ENCODE measurements at regions not wholly inside any gene's neighbourhood (a gene's known extent, or its start where the extent isn't known, plus 50 kb on each side); places are given as distances from the start of the nearest gene placed in this dataset.
A peak's percentile ranks its signal among the peaks of the same experiment; 100 is the strongest.

DNA sequence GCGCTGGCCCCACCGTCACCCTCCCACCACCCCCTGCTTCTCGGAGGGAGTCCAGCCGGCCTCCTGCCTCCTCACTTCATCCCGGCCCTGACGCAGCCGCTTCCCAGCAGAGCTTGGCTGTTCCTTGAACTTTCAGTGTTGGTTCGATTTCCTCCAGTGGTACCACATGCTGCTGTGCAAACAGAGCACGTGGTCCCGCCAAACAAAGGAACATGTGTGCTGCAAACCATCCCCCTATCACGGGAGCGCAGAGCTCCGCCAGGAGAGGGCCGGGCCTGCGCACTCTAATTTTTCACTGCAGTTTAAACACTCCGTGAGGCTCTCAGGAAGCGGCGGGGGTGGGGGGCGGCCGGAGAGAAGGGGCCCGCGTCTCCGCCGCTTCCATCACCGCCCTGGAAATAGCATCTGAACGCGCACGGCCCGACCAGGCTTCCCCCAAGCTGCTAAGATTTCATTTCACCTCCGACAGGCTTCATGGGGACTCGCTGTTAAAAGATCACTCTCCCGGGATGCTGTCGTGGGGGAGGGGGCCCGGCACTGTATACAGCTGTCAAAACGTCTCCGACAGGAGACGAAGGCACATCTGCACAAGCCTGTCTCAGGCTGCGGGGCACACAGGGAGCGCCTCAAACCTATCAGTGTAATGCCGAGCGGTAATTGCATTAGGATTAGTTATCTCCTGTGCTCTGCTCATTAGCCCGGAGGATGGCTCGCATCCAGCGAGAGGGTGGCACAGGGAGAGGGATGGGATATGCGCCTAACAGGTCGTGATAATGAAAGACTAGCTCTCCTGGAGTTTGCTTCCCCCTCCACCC is 269.9 kb upstream of the SORL1-AS1 start (continued):
- TF ChIP-seq ZBTB46 (CRISPR knock-in tag; IDR thresholded peaks at IDR 0.05; ENCODE audit: borderline replicate concordance) (no peak), BRCA1 (CRISPR knock-in tag; IDR thresholded peaks at IDR 0.05) (no peak), ZNF616 (CRISPR knock-in tag; IDR thresholded peaks at IDR 0.05; ENCODE audit: low read depth) (peak; percentile 94), MIXL1 (CRISPR knock-in tag; IDR thresholded peaks at IDR 0.05) (peak; percentile 54; the same call in 1 of the 2 replicates), ARID2 (CRISPR knock-in tag; IDR thresholded peaks at IDR 0.05; ENCODE audit: borderline replicate concordance) (no peak; the same call in 1 of the 2 replicates), TFE3 (CRISPR knock-in tag; IDR thresholded peaks at IDR 0.05) (peak; percentile 98), ZNF652 (CRISPR knock-in tag; IDR thresholded peaks at IDR 0.05; ENCODE audit: borderline replicate concordance, low read depth) (no peak; the same call in 1 of the 2 replicates), MLXIP (CRISPR knock-in tag; IDR thresholded peaks at IDR 0.05; ENCODE audit: borderline replicate concordance) (peak; percentile 89), ZFYVE20 (CRISPR knock-in tag; IDR thresholded peaks at IDR 0.05; ENCODE audit: borderline replicate concordance, low read depth) (no peak), ZNF75D (CRISPR knock-in tag; IDR thresholded peaks at IDR 0.05; ENCODE audit: borderline replicate concordance) (no peak), TEAD2 (CRISPR knock-in tag; IDR thresholded peaks at IDR 0.05) (0 out of 2 replicates have a peak, but pooled peaks have one; percentile 78), ZFP36 (IDR thresholded peaks at IDR 0.05; ENCODE audit: borderline replicate concordance, low read depth, low read length, partially characterized antibody) (no peak), ZNF256 (CRISPR knock-in tag; conservative IDR thresholded peaks at IDR 0.05) (peak; percentile 80), REL (CRISPR knock-in tag; conservative IDR thresholded peaks at IDR 0.05) (no peak), HOXA9 (CRISPR knock-in tag; IDR thresholded peaks at IDR 0.05; ENCODE audit: borderline replicate concordance) (no peak), RBAK (CRISPR knock-in tag; IDR thresholded peaks at IDR 0.05) (0 out of 2 replicates have a peak, but pooled peaks have one; percentile 42), RXRB (CRISPR knock-in tag; IDR thresholded peaks at IDR 0.05; ENCODE audit: borderline replicate concordance) (peak; percentile 71), CC2D1A (CRISPR knock-in tag; IDR thresholded peaks at IDR 0.05) (no peak), E2F2 (CRISPR knock-in tag; IDR thresholded peaks at IDR 0.05; ENCODE audit: borderline replicate concordance) (no peak; the same call in 1 of the 2 replicates), ZNF776 (CRISPR knock-in tag; IDR thresholded peaks at IDR 0.05) (no peak), ZMYM2 (CRISPR knock-in tag; IDR thresholded peaks at IDR 0.05) (peak; percentile 61; the same call in 1 of the 2 replicates)
- TF ChIP-seq, protein P1, sequence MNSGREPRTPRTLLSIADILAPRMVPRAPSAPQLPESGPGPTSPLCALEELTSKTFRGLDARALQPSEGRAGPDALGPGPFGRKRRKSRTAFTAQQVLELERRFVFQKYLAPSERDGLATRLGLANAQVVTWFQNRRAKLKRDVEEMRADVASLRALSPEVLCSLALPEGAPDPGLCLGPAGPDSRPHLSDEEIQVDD (CRISPR knock-in tag; IDR thresholded peaks at IDR 0.05; ENCODE audit: borderline replicate concordance), result no peak; the same call in 1 of the 2 replicates

Measured in HepG2 (cell line).